ENCODE measurements at regions not wholly inside any gene's neighbourhood (a gene's known extent, or its start where the extent isn't known, plus 50 kb on each side); places are given as distances from the start of the nearest gene placed in this dataset.

DNA sequence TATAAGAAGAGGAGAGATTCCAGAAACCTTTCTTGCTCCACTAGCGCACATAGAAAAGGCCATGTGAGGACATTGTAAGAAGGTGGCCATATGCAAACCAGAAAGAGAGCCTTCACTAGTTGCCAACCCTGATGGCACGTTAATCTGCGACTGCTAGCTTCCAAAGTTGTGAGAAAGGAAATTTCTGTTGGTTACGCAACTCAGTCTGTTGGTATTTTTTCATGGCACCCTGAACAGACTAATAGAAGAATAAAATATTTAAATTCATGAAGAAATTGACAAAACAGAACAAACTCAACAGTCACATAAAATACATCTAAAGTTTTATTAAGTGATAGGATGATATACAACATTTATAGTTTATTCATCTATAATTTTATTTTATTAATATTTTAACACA lies 625.9 kb upstream of the NRXN1 start:
- no peaks in the 10 kb centered on the region for H3K27me3 ChIP-seq
- H3K4me1 ChIP-seq: no peaks in the 10 kb centered on the region
- H3K9me3 ChIP-seq: no peaks in the 10 kb centered on the region
- TF ChIP-seq POLR2AphosphoS5 (IDR thresholded peaks at IDR 0.05) (no peak), EP300 (IDR thresholded peaks at IDR 0.05; ENCODE audit: low read depth) (no peak)
- no peak for DNase-seq
- H3K36me3 ChIP-seq: no peaks in the 10 kb centered on the region
- H3K4me3 ChIP-seq: no peak overlapping the region
- 88 to 92% methylated on average over 4 of the region's 4 CpGs for WGBS, 2 donors (ENCODE audit: low coverage in 1 of 2)
- no peak overlapping the region for H3K27ac ChIP-seq
- intact Hi-C loops (cut with DNase I; ENCODE audit: low total_unique reads) (no loop called here), in situ Hi-C loops (cut with MboI; ENCODE audit: low pct_ligation_motif_present in 1 of 4, low pct_unique_long_range_greater_than_20kb in 1 of 4, low sequenced_read_pairs in 3 of 4) (no loop called here)

DNA sequence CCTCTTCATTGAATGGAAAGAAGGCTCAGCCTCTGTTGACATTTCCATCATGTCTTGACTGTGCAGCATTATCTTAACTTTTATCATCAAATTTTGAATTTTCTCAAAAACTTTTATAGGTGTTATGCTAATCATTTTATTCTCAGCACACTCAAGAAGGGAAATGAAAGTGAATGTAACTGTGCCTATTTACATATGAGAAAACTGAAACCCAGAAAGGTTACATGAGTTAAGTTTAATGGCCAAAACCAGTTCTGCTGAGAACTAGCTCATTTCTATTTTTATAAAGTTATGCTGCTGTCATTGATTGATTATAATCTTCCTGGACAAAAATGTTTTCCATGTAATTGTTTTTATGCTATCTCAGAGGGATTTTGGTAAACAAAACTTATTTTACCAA lies 618.8 kb upstream of the NRXN1 start:
- Histone ChIP-seq H3K27ac (no peak overlapping the region), H3K4me1 (no peaks in the 10 kb centered on the region), H3K36me3 (no peaks in the 10 kb centered on the region), H3K27me3 (no peaks in the 10 kb centered on the region), H3K9me3 (no peaks in the 10 kb centered on the region), H3K4me3 (no peak overlapping the region)
- in situ Hi-C loops (cut with MboI; ENCODE audit: low pct_ligation_motif_present in 1 of 4, low pct_unique_long_range_greater_than_20kb in 1 of 4, low sequenced_read_pairs in 3 of 4): no loop called here
- DNase-seq: no peak
- intact Hi-C loops (cut with DNase I; ENCODE audit: low total_unique reads): no loop called here
- TF ChIP-seq POLR2A (IDR thresholded peaks at IDR 0.05) (no peak), POLR2AphosphoS5 (IDR thresholded peaks at IDR 0.05) (no peak), EP300 (IDR thresholded peaks at IDR 0.05; ENCODE audit: low read depth) (no peak)
- TF ChIP-seq, protein P1, sequence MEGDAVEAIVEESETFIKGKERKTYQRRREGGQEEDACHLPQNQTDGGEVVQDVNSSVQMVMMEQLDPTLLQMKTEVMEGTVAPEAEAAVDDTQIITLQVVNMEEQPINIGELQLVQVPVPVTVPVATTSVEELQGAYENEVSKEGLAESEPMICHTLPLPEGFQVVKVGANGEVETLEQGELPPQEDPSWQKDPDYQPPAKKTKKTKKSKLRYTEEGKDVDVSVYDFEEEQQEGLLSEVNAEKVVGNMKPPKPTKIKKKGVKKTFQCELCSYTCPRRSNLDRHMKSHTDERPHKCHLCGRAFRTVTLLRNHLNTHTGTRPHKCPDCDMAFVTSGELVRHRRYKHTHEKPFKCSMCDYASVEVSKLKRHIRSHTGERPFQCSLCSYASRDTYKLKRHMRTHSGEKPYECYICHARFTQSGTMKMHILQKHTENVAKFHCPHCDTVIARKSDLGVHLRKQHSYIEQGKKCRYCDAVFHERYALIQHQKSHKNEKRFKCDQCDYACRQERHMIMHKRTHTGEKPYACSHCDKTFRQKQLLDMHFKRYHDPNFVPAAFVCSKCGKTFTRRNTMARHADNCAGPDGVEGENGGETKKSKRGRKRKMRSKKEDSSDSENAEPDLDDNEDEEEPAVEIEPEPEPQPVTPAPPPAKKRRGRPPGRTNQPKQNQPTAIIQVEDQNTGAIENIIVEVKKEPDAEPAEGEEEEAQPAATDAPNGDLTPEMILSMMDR (IDR thresholded peaks at IDR 0.05): no peak

DNA sequence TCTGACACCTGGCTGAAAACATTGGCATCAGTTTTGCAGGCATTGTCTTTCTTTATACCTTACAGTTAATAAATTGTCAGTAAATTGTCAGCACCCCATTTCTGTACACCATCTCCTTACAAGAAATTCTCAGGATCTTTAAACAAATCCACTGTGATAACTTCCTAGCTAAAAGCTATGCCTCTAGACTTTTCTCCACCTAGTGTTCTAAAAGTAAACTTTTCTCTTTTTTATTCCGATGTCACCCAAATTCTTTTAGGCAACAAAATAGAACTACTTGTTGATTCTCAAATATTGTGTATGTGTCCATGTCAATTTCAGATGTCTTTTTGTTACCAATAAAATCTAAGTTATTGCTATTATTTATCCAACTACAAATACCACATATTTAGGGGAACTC lies 617.4 kb upstream of the NRXN1 start:
- H3K9me3 ChIP-seq: no peaks in the 10 kb centered on the region
- TF ChIP-seq EP300 (IDR thresholded peaks at IDR 0.05; ENCODE audit: low read depth) (no peak), POLR2AphosphoS5 (IDR thresholded peaks at IDR 0.05) (no peak), POLR2A (IDR thresholded peaks at IDR 0.05) (no peak)
- TF ChIP-seq, protein P1 (IDR thresholded peaks at IDR 0.05): no peak
- H3K36me3 ChIP-seq: no peaks in the 10 kb centered on the region
- no peaks in the 10 kb centered on the region for H3K4me1 ChIP-seq
- 75 to 88% methylated on average over 1 of the region's 1 CpG for WGBS, 2 donors (ENCODE audit: low coverage in 1 of 2)
- H3K4me3 ChIP-seq: no peak overlapping the region
- H3K27ac ChIP-seq: no peak overlapping the region
- no peaks in the 10 kb centered on the region for H3K27me3 ChIP-seq
- in situ Hi-C loops (cut with MboI; ENCODE audit: low pct_ligation_motif_present in 1 of 4, low pct_unique_long_range_greater_than_20kb in 1 of 4, low sequenced_read_pairs in 3 of 4) (no loop called here), intact Hi-C loops (cut with DNase I; ENCODE audit: low total_unique reads) (no loop called here)
- DNase-seq: no peak

DNA sequence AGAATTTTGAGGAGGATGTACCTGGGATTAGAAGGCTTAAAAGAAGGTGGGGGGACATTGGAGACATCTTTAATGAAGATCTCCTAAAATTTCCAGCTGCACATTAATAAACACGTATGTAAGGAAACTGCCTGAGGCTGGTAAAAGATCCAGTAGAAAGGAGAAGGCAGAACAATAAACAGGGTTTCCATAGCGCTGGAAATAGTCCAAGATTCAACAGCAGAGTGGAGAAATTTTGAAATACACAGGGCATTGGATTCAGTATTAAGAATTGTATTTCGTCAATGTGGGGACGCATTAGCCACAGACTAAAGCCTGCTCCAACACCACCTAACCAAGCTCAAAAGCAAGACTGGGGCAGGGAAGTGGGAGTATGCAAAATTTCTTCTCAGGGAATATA lies 606.9 kb upstream of the NRXN1 start:
- no peak overlapping the region for H3K4me3 ChIP-seq
- DNase-seq: no peak
- H3K36me3 ChIP-seq: no peaks in the 10 kb centered on the region
- no peaks in the 10 kb centered on the region for H3K9me3 ChIP-seq
- 68 to 70% methylated on average over 4 of the region's 4 CpGs for WGBS, 2 donors (ENCODE audit: low coverage in 1 of 2)
- TF ChIP-seq, protein P1 (IDR thresholded peaks at IDR 0.05): no peak
- TF ChIP-seq POLR2AphosphoS5 (IDR thresholded peaks at IDR 0.05) (no peak), EP300 (IDR thresholded peaks at IDR 0.05; ENCODE audit: low read depth) (no peak), POLR2A (IDR thresholded peaks at IDR 0.05) (no peak)
- intact Hi-C loops (cut with DNase I; ENCODE audit: low total_unique reads) (no loop called here), in situ Hi-C loops (cut with MboI; ENCODE audit: low pct_ligation_motif_present in 1 of 4, low pct_unique_long_range_greater_than_20kb in 1 of 4, low sequenced_read_pairs in 3 of 4) (no loop called here)
- H3K27me3 ChIP-seq: no peaks in the 10 kb centered on the region
- H3K27ac ChIP-seq: no peak overlapping the region
- H3K4me1 ChIP-seq: no peaks in the 10 kb centered on the region

DNA sequence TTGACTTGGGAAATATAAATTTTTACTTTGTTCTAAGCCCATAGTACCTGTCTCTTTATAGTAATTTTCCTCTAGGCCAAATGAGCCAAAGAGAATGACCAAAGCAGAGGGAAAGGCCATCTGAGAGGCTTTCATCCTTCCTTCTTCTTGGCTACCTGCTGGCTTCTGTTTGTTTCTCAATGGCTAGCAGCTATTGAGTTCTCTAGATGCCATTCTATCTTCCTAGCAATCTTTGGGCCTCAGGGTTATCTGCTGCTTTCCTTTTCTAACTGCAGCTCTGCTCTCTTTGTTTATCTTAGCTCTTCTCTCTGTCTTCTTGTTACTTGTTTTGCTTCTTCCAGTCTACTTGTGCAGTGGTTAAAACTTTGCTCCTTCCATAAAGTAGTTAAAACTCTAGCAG lies 601.1 kb upstream of the NRXN1 start:
- no peak for DNase-seq
- intact Hi-C loops (cut with DNase I; ENCODE audit: low total_unique reads): no loop called here
- in situ Hi-C loops (cut with MboI; ENCODE audit: low pct_ligation_motif_present in 1 of 4, low pct_unique_long_range_greater_than_20kb in 1 of 4, low sequenced_read_pairs in 3 of 4): no loop called here
- Histone ChIP-seq H3K9me3 (no peaks in the 10 kb centered on the region), H3K36me3 (no peaks in the 10 kb centered on the region), H3K27ac (no peak overlapping the region), H3K4me1 (no peaks in the 10 kb centered on the region), H3K4me3 (no peak overlapping the region), H3K27me3 (no peaks in the 10 kb centered on the region)
- TF ChIP-seq, protein P1 (IDR thresholded peaks at IDR 0.05): no peak
- TF ChIP-seq EP300 (IDR thresholded peaks at IDR 0.05; ENCODE audit: low read depth): no peak
- TF ChIP-seq POLR2A (IDR thresholded peaks at IDR 0.05): no peak
- no peak for TF ChIP-seq POLR2AphosphoS5 (IDR thresholded peaks at IDR 0.05)

Data from transverse colon (tissue), 4 donors.